Stimulated activated CD8-positive, alpha-beta memory T cell treated with anti-CD3 and anti-CD28 coated beads, Interleukin-2, amount 100 ng/mL, for 48 hours (primary cell): ENCODE measurements at regions not wholly inside any gene's neighbourhood (a gene's known extent, or its start where the extent isn't known, plus 50 kb on each side); places are given as distances from the start of the nearest gene placed in this dataset.
"Not testable (repeated sequence)": the region's sequence is repeated elsewhere in the genome, so short reads cannot be mapped to it uniquely, and the experiment has no call there.

ENCODE experiments used
- DNase-seq, 2 donors: peaks; one replicate each; pipeline ENCODE4 v3.0.0-alpha.2; 2020; ENCODE audit warnings: low read depth in 2 of 2

- DNase-seq: no peak
Observed at GRCh38 chr18:22504251-22505030, 86.7 kb upstream of the CTAGE1 start.

- DNase-seq: no peak
Observed at GRCh38 chr18:22505141-22505591, 87.5 kb upstream of the CTAGE1 start.

GRCh38 chr18:22507055-22507454 lies 89.3 kb upstream of the CTAGE1 start:
- DNase-seq: no peak

- DNase-seq: no peak
Observed at GRCh38 chr18:22509423-22509822, 91.7 kb upstream of the CTAGE1 start.

- no peak for DNase-seq
Observed at GRCh38 chr18:22510697-22511096, 93.0 kb upstream of the CTAGE1 start.

- DNase-seq: no peak
Observed at GRCh38 chr18:22513721-22514481, 96.2 kb upstream of the CTAGE1 start.

- no peak for DNase-seq
Observed at GRCh38 chr18:22514655-22515054, 96.9 kb upstream of the CTAGE1 start.

GRCh38 chr18:22515250-22515649 lies 97.5 kb upstream of the CTAGE1 start:
- DNase-seq: no peak

GRCh38 chr18:22517356-22517755 lies 99.6 kb upstream of the CTAGE1 start:
- no peak for DNase-seq

GRCh38 chr18:22521026-22521707 lies 103.5 kb upstream of the CTAGE1 start:
- DNase-seq: no peak

GRCh38 chr18:22523481-22523880 lies 105.8 kb upstream of the CTAGE1 start:
- DNase-seq: no peak

- no peak for DNase-seq
Observed at GRCh38 chr18:22524783-22525182, 107.1 kb upstream of the CTAGE1 start.

GRCh38 chr18:22525313-22525712 lies 107.6 kb upstream of the CTAGE1 start:
- DNase-seq: no peak

GRCh38 chr18:22525883-22526282 lies 108.2 kb upstream of the CTAGE1 start:
- DNase-seq: no peak

- DNase-seq: no peak
Observed at GRCh38 chr18:22528291-22528690, 110.6 kb upstream of the CTAGE1 start.

- not testable (repeated sequence) for DNase-seq
Observed at GRCh38 chr18:22534706-22535105, 117.0 kb upstream of the CTAGE1 start.

- DNase-seq: no peak
Observed at GRCh38 chr18:22536558-22536957, 118.8 kb upstream of the CTAGE1 start.

- DNase-seq: no peak
Observed at GRCh38 chr18:22538426-22538825, 120.7 kb upstream of the CTAGE1 start.

GRCh38 chr18:22539051-22539765 lies 121.5 kb upstream of the CTAGE1 start:
- DNase-seq: no peak

- DNase-seq: no peak
Observed at GRCh38 chr18:22541232-22541631, 123.5 kb upstream of the CTAGE1 start.

GRCh38 chr18:22542406-22542835 lies 124.7 kb upstream of the CTAGE1 start:
- DNase-seq: no peak

- DNase-seq: no peak
Observed at GRCh38 chr18:22543769-22544168, 126.1 kb upstream of the CTAGE1 start.
